HEK293 (cell line): ENCODE measurements at regions not wholly inside any gene's neighbourhood (a gene's known extent, or its start where the extent isn't known, plus 50 kb on each side); places are given as distances from the start of the nearest gene placed in this dataset.

Source experiments
- CTCF ChIA-PET: fragments of 350-600 bp; formaldehyde crosslinking; extraction: SDS; loops from one replicate; lab custom pipeline; 2021; ENCODE audit warnings: antibody characterized with exemption; lab: Yijun Ruan, JAX
- POLR2A ChIA-PET: fragments of 300-600 bp; formaldehyde crosslinking; extraction: SDS; loops from one replicate; lab custom pipeline; 2020; ENCODE audit warnings: antibody characterized with exemption, inconsistent platforms; lab: Yijun Ruan, JAX
- H3K27ac ChIP-seq: fragments of 200-500 bp; sonication (Bioruptor generic); 2 replicates; pipeline ENCODE4 v1.5.1; 2014; ENCODE audit warnings: low read depth, low read length, control low read depth, inconsistent platforms; ENCODE audit errors: extremely low read depth
- H3K36me3 ChIP-seq, 2 experiments: fragments of 200-500 bp in 1 of 2; sonication (Bioruptor generic) in 1 of 2; 1 replicate in 1 of 2; 2 replicates in 1 of 2; pipeline ENCODE4 v1.5.1; 2014 to 2017; ENCODE audit warnings: inconsistent platforms in 2 of 2, low read length in 2 of 2; ENCODE audit not compliant: control insufficient read depth in 2 of 2, insufficient read depth in 1 of 2
- H3K4me1 ChIP-seq: fragments of 200-500 bp; sonication (Bioruptor generic); 2 replicates; pipeline ENCODE4 v1.5.1; 2014; ENCODE audit warnings: mild to moderate bottlenecking, low read length, inconsistent platforms; ENCODE audit not compliant: control insufficient read depth, insufficient read depth
- H3K4me3 ChIP-seq: 2 replicates; pipeline ENCODE4 v1.5.1; 2011; ENCODE audit warnings: low read depth, mild to moderate bottlenecking, control low read depth, low read length, moderate library complexity
- H3K9me3 ChIP-seq: fragments of 200-500 bp; sonication (Bioruptor generic); 2 replicates; pipeline ENCODE4 v1.5.1; 2014; ENCODE audit warnings: low read depth, low read length, inconsistent platforms; ENCODE audit not compliant: control insufficient read depth, insufficient read depth
- KLF7 ChIP-seq: fragments of 450-650 bp; formaldehyde crosslinking; IDR thresholded peaks from 2 replicates; pipeline ENCODE4 v1.5.1; 2016; ENCODE audit warnings: missing biosample characterization, missing genetic modification characterization, borderline replicate concordance
- ZBTB20 ChIP-seq: fragments of 450-650 bp; formaldehyde crosslinking; IDR thresholded peaks from 2 replicates; pipeline ENCODE4 v1.5.1; 2016; ENCODE audit warnings: missing biosample characterization, missing genetic modification characterization
- ZBTB21 ChIP-seq: fragments of 450-650 bp; formaldehyde crosslinking; IDR thresholded peaks from 2 replicates; pipeline ENCODE4 v1.5.1; 2017; ENCODE audit warnings: missing biosample characterization, missing genetic modification characterization
- ZFP3 ChIP-seq: fragments of 450-650 bp; formaldehyde crosslinking; IDR thresholded peaks from 2 replicates; pipeline ENCODE4 v1.5.1; 2016; ENCODE audit warnings: low read depth, missing biosample characterization, missing genetic modification characterization
- ZFP69B ChIP-seq: fragments of 450-650 bp; formaldehyde crosslinking; IDR thresholded peaks from 2 replicates; pipeline ENCODE4 v1.5.1; 2016; ENCODE audit warnings: missing biosample characterization, missing genetic modification characterization
- ZNF114 ChIP-seq: fragments of 450-650 bp; formaldehyde crosslinking; IDR thresholded peaks from 2 replicates; pipeline ENCODE4 v1.5.0; 2017; ENCODE audit warnings: missing biosample characterization, missing genetic modification characterization
- ZNF510 ChIP-seq: fragments of 450-650 bp; formaldehyde crosslinking; IDR thresholded peaks from 2 replicates; pipeline ENCODE4 v1.5.1; 2018; ENCODE audit warnings: mild to moderate bottlenecking, missing genetic modification characterization, missing biosample characterization; ENCODE audit not compliant: insufficient replicate concordance
- ZNF529 ChIP-seq: fragments of 450-650 bp; formaldehyde crosslinking; IDR thresholded peaks from 2 replicates; pipeline ENCODE4 v1.5.1; 2017; ENCODE audit warnings: missing genetic modification characterization, missing biosample characterization; ENCODE audit not compliant: insufficient replicate concordance
- ZNF549 ChIP-seq: fragments of 450-650 bp; IDR thresholded peaks from 2 replicates; pipeline ENCODE4 v1.5.1; 2018; ENCODE audit warnings: missing biosample characterization, missing genetic modification characterization, mild to moderate bottlenecking, inconsistent platforms, moderate library complexity
- ZNF600 ChIP-seq: fragments of 450-650 bp; formaldehyde crosslinking; IDR thresholded peaks from 2 replicates; pipeline ENCODE4 v1.5.1; 2016; ENCODE audit warnings: missing biosample characterization, missing genetic modification characterization
- ZNF670 ChIP-seq: fragments of 450-650 bp; formaldehyde crosslinking; IDR thresholded peaks from 2 replicates; pipeline ENCODE4 v1.5.1; 2016; ENCODE audit warnings: missing biosample characterization, missing genetic modification characterization, low read depth
- TF ChIP-seq, protein P1 (sequence below): fragments of 450-650 bp; formaldehyde crosslinking; IDR thresholded peaks from 2 replicates; pipeline ENCODE4 v1.5.1; 2016; ENCODE audit warnings: missing biosample characterization, missing genetic modification characterization, borderline replicate concordance

DNA sequence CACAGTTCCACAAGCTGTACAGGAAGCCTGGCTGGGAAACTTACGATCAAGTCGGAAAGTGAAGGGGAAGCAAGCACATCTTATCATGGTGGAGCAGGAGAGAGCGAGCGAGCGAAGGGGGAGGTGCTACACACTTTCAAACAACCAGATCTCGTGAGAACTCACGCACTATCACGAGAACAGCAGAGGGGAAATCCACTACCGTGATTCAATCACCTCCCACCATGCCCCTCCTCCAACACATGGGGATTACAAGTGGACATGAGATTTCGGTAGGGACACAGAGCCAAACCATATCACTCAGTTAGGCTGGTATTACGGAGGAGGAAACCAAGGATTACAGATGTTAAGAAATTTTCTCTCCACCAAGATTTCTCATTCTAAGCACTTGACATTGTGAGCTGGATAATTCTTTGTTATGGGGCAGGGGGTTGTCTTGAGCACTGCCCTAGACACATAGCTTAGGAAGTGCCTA, 262.0 kb upstream of the G2E3 start:
- no peaks in the 10 kb centered on the region for H3K4me1 ChIP-seq
- H3K27ac ChIP-seq: no peak overlapping the region
- no peaks in the 10 kb centered on the region for H3K9me3 ChIP-seq
- CTCF ChIA-PET: no interaction called here
- no peaks in the 10 kb centered on the region for H3K36me3 ChIP-seq
- TF ChIP-seq, protein P1, sequence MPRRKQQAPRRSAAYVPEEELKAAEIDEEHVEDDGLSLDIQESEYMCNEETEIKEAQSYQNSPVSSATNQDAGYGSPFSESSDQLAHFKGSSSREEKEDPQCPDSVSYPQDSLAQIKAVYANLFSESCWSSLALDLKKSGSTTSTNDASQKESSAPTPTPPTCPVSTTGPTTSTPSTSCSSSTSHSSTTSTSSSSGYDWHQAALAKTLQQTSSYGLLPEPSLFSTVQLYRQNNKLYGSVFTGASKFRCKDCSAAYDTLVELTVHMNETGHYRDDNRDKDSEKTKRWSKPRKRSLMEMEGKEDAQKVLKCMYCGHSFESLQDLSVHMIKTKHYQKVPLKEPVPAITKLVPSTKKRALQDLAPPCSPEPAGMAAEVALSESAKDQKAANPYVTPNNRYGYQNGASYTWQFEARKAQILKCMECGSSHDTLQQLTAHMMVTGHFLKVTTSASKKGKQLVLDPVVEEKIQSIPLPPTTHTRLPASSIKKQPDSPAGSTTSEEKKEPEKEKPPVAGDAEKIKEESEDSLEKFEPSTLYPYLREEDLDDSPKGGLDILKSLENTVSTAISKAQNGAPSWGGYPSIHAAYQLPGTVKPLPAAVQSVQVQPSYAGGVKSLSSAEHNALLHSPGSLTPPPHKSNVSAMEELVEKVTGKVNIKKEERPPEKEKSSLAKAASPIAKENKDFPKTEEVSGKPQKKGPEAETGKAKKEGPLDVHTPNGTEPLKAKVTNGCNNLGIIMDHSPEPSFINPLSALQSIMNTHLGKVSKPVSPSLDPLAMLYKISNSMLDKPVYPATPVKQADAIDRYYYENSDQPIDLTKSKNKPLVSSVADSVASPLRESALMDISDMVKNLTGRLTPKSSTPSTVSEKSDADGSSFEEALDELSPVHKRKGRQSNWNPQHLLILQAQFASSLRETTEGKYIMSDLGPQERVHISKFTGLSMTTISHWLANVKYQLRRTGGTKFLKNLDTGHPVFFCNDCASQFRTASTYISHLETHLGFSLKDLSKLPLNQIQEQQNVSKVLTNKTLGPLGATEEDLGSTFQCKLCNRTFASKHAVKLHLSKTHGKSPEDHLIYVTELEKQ (tag by site-specific recombination): no peak
- TF ChIP-seq ZNF114 (tag by site-specific recombination) (no peak), ZNF510 (no peak)
- no peak overlapping the region for H3K4me3 ChIP-seq
- POLR2A ChIA-PET: no interaction called here

DNA sequence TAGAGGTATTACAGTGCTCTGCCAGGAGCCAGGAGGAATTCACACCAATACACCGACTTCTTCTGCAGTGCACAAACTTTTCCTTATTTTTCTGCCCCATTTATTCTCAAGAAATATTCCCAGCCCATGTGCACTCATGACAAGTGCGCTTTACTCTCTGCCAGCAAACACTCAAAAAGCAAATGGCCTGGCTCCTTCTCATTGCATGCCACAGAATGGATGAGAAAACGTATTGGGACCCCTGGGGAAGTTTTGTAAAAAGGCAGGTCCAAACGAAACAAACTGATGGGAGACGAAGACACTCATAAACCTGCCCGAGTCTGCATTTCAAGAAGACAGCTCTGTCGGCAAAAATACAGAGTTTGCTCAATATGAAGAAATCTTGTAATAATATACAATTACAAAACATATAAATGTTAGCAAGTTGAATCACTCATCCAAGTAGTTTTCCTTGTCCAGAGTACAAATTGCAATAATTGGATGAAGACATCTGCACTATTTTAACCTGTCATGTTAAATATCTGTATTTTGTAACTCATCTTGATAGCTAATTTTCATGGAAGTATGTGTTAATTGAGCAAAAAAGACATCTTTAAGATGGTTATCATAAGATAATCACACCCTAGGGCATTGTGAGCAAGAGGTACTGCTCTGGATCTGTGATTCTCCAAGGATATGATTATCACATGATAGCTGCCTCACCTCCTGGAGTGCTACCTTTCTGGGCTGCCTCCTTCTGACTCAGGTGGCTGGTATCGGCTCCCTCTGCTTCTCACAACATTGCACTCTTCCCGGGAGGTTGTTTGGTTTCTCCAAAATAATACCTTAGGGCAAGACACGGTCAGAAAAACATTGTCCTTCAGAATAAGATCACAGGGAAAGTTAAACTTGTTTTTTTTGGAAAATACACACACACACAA, 260.8 kb upstream of the G2E3 start:
- Histone ChIP-seq H3K9me3 (no peaks in the 10 kb centered on the region), H3K4me1 (no peaks in the 10 kb centered on the region), H3K27ac (no peak overlapping the region), H3K4me3 (no peak overlapping the region), H3K36me3 (no peaks in the 10 kb centered on the region)
- TF ChIP-seq ZNF600 (tag by site-specific recombination) (no peak), ZFP69B (tag by site-specific recombination) (no peak), ZNF529 (tag by site-specific recombination) (no peak), ZNF549 (tag by site-specific recombination) (no peak), ZNF670 (no peak), ZBTB20 (tag by site-specific recombination) (no peak)
- ChIA-PET POLR2A (no interaction called here), CTCF (interaction anchor here (0.6 kb wide), 1 partner anchor 234 kb away, joined by 3 read pairs; no protein-coding TSS in a partner anchor)

DNA sequence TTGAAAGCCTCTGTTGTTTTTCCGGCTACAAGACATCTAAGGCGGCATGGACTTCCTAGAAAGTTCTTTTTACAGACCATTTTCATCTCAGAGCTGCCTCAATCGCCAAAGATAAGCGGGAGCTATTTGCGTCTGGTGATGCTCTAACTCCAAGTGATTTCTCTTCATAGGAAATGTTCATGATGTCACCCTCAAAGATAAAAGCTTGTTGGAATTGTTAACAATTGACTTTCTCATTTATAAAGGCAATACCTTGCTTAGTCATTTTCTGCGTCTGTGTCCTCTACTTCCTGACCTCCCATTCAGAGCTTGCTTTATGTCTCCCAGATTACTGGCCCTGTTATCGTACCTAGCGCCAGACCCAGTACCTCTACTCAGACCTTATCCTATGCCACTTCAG, 259.0 kb upstream of the G2E3 start:
- H3K4me1 ChIP-seq: no peaks in the 10 kb centered on the region
- CTCF ChIA-PET: interaction anchor here (0.6 to 1.8 kb wide), 4 partner anchors 14 to 101 kb away, joined by 3 to 13 read pairs (median 4); no protein-coding TSS in a partner anchor
- H3K36me3 ChIP-seq: no peaks in the 10 kb centered on the region
- POLR2A ChIA-PET: no interaction called here
- TF ChIP-seq ZBTB21: no peak
- no peak overlapping the region for H3K27ac ChIP-seq
- H3K4me3 ChIP-seq: no peak overlapping the region
- no peaks in the 10 kb centered on the region for H3K9me3 ChIP-seq

DNA sequence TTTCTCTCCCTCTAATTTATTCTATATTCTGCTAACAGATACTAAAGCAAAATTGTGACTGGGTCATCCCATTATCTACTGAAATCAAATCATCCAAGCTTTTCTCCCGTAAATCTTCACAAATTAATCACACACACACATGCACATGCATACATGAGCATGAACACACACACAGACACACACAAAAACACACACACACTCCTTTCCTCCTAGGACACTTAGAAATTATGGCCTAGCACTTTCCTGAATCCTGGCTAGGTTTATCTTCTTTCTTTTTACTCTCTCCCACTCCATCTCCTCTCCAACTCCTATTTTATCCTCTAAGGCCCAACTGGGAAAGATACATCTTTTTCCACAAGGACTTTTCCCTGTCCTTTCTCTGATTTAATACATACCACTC, 255.6 kb upstream of the G2E3 start:
- H3K27ac ChIP-seq: no peak overlapping the region
- POLR2A ChIA-PET: no interaction called here
- CTCF ChIA-PET: interaction anchor here (1.0 to 1.3 kb wide), 3 partner anchors 19 to 33 kb away, joined by 3 read pairs; no protein-coding TSS in a partner anchor
- H3K9me3 ChIP-seq: no peaks in the 10 kb centered on the region
- no peak overlapping the region for H3K4me3 ChIP-seq
- H3K36me3 ChIP-seq: no peaks in the 10 kb centered on the region
- TF ChIP-seq KLF7 (tag by site-specific recombination) (no peak), ZFP3 (tag by site-specific recombination) (peak; percentile 39; the same call in 1 of the 2 replicates)
- H3K4me1 ChIP-seq: no peaks in the 10 kb centered on the region
